ENCODE measurements at regions not wholly inside any gene's neighbourhood (a gene's known extent, or its start where the extent isn't known, plus 50 kb on each side); places are given as distances from the start of the nearest gene placed in this dataset.

DNA sequence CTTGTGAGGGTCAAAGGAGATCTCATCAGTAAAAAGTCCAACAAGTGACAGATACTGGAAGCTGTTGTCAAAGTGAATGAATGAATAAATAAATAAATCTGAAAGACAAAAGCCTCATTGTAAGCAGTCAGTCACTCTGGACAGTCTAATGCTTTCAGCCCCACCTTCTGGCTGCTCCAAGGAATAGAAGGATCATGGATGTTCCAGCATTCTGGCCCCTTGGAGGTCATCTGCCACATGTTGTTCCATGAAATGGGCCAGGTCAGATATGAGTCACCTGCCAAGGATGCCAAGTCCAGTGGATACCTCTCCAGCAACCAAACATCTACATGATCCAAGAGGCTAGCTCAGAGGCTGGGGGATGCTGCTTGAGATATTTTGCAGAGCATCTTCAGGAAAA, 185.6 kb downstream of the BMP7 start:
- no peak for DNase-seq (ENCODE audit: low spot score)

GRCh38 chr20:57082357-57082945, 184.0 kb downstream of the BMP7 start:
- no peak for DNase-seq (ENCODE audit: low spot score)

DNA sequence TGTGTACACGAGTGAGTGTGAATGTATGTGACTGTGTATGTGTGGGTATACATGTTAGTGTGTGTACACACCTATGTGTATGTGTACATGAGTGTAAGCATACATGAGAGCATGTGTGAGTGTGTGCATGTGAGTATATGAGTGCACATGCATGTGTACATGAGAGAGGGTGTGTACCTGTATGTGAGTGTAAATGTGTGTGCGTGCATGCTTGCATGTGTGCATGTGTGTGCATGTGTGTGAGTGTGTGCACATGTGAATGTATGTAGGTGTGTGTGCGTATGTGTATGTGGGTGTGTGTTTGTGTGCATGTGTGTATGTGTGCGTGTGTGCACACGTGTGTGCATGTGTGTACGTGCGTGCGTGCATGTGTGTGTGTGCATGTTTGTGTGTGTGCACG, 183.4 kb downstream of the BMP7 start:
- DNase-seq (ENCODE audit: low spot score), result no peak

GRCh38 chr20:57086066-57086465, 180.4 kb downstream of the BMP7 start:
- DNase-seq (ENCODE audit: low spot score), result no peak

- DNase-seq (ENCODE audit: low spot score), result no peak
Observed at GRCh38 chr20:57087102-57087501, 179.3 kb downstream of the BMP7 start.

- DNase-seq (ENCODE audit: low spot score), result no peak
Observed at GRCh38 chr20:57087705-57088104, 178.7 kb downstream of the BMP7 start.

DNA sequence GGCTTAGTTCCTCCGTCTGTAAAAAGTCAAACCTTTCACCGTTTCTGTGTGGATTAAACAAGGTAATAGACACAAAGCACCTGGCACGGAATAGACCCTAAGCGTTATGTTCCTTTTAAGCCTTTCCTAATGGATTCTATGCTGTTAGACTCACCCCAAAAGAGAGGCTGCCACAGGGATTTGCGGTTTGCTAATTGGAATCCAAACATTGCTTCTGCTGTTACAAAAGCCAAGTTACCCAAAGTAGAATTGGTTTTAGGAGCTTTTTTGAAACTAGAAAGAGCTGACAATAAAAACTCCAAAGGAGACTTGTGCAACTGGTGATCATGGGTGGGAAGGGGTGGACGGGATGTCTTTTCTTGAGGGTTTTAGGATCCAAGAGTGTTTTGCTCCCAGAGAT, 178.0 kb downstream of the BMP7 start:
- DNase-seq (ENCODE audit: low spot score), result no peak

DNA sequence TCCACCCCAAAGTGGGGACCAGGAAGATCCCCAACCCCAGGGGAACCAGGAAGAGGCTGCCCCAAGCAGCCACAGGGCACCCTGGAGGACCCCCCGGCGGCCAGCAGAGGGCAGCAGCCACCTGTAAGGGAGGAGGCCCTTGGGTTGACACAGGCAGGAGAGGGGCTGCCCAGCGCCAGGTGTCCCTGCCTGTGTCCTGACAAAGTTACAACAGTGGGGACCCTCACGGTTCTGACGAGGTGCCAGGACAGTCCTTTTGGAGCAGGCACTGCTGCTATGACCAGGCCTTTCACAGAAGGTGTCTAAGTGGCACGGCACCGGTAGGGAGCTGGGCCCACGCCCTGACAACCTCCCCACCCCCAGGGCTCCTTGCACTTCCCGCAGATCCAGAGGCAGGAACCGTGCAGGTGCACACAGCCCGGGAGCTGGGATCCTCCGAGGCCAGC, 176.7 kb downstream of the BMP7 start:
- DNase-seq (ENCODE audit: low spot score), result peak; percentile 44

DNA sequence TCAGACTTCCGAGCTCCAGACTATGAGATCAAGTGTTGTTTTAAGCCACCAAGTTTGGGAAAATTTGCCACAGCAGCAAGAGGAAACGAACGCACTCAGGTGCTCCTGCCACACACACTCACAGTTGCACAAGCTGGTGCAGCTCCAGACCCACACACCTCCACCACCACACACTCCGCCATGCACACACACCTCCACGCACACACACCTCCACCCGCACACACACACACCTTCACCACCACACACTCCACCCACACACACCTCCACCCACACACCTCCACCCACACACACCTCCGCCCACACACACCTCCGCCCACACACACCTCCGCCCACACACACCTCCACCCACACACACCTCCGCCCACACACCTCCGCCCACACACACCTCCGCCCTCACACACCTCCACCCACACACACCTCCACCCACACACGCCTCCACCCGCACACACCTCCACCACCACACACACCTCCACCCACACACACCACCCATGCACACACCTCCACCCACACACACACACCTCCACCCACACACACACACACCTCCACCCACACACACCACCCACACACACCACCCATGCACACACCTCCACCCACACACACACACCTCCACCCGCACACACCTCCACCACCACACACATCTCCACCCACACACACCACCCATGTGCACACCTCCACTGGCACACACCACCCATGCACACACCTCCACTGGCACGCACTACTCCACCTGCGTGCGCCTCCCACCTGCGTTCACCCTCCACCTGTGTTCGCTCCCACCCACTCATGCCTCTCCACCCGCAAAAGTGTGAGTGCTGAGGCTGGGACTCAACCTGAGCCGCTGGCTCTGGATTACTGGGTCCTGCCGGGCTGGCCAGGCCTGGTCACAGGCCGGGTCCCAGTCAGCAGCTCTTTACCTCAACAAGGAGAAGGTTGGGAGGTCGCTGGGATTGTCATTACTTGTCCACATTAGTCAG, 175.6 kb downstream of the BMP7 start:
- DNase-seq (ENCODE audit: low spot score), result no peak

DNA sequence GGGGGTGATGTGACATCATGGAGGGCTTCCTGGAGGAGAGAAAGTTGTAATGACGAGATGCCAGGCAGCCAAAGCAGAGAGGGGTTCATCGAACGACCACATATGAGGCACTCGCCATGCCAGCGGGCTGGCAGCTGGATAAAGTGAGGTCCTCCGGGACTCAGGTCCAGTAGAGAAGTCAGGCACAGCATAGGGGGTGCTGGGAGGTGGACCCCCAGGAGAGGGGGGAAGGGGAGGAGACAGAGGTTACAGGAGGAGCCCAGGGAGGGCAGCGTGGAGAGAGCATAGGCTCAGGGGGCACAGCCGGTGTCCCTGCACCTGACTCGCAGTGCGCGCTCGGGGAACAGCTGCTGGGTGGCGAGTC, 174.7 kb downstream of the BMP7 start:
- no peak for DNase-seq (ENCODE audit: low spot score)

DNA sequence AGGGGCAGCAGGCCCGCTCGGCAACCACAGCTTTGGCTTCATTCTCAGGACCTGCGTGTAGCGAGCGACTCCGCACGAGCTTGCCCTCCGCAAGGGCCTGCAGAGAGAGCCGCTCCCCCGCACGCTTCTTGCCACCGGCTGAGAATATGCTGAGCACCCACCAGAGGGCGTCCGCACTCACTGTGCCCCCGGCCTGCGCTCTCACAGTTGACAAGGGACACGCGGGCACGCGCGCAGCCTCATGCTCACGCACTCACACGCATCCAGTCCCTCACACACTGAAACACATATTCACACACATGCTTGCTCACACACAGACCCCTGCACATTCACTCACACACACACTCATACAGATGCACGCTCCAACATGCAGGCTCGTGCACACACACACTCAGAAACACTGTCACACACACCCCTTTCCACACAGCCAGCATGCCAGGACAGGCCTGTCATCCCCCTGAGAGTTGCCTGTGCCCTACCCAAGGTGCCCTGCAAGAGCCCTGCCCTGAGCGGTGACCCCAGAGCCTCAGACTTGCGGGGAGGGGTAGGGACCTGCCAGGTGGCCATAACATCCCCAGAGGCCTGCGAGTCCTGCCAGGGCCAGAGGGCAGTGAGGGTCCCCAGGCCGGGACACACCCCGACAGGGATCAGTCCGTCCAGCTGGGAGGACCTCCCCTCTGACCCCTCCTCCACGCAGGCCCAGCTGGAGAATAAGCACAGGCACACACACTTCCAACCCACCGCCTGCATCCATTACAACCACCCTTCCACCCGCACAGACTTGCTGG, 174.1 kb downstream of the BMP7 start:
- peak; percentile 47 for DNase-seq (ENCODE audit: low spot score)

DNA sequence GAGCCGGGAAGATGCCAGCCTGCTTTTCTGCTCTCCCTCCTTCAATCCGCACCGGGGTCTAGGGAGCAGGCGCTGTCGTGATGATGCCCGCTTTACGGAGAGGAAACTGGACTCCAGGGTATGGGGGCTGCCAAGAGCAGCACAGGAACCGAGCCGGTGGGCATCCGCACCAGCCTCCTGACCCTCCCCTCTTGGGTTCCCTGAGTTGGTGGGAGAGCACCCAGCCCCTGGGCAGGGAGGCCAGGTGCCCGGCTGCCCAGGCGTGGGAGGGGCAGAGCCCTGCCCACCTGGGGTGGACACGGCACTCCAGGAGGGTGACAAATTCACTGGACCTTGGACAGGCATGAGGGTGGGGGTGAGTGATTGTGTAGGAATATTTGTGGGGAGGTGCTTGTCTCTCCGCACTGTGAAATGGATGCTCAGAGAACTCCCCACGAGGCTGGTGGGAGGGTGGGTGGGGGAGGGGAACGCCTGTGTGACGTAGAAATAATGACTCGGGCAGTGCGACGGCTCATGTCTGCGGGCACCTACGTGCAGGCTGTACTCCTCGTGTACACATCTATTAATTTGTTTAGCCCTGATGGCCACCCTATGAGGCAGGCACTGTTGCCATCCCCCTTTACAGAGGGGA, 173.4 kb downstream of the BMP7 start:
- DNase-seq (ENCODE audit: low spot score), result no peak

- DNase-seq (ENCODE audit: low spot score), result no peak
Observed at GRCh38 chr20:57093766-57094165, 172.7 kb downstream of the BMP7 start.

GRCh38 chr20:57094252-57094891, 172.1 kb downstream of the BMP7 start:
- no peak for DNase-seq (ENCODE audit: low spot score)

DNA sequence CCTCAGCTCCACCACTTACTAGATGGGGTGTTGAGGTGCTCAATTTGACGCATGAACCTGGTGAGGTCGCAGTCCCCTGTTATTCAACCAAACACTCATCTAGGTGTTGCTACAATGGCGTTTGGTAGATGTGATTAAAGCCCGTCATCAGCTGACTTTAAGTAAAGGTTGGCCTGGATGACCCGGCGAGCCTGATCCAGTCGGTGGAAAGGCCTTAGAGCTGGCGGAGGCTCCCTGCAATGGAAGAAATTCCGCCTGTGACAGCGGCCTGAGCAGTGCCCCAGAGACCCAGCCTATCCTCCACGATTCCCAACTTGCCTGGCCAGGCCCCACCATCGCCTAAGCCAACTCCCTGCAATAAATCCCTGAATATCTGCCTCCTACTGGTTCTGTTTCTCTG, 171.4 kb downstream of the BMP7 start:
- no peak for DNase-seq (ENCODE audit: low spot score)

DNA sequence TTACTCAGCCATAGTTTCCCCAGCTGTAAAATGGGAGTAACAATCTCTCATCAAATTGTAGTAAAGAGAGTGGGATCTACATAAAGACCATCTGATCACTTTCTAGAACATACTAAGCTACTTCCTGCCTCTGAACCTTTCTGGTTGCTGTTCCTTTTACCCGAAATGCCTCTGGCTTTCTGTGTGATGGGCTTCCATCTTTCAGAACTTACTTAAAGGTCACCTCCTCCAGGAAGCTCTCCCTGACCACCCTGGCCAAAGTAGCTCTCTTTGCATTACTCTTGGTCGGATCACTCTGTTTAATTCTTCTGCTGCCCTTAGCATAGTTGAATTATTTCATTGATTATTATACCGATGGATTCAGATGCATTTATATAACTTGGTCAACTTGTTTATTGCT, 171.0 kb downstream of the BMP7 start:
- no peak for DNase-seq (ENCODE audit: low spot score)

DNA sequence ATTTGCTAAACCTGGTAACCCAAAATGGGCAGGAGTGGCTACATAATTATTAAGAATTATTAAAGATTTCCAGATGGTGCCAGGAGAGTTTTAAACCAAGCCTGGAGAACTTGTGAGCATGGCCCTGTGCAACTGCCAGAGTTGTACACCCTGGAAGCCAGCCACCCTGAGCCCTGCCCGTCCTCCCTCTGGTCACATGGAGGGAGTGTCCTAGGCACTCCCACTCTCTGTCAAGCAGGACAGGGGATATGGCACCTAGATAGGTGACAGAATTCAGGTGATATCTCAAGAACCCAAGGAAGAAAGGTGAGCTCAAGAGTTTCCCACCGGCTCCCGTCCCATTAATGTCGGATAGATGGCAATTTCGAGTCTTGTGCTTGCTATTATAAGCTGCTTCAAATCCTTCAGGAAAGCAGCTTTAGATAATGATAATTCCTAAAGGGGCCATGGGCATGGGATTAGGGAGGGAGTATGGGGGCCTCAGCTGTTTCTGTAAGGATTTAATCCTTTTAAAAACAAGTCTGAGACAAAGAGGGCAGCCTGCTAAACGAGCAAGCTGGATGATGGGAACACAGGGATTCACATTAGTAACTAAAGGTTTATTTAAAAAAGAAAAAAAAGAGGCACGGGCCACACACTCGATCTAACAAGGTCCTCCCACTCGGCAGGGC, 169.1 kb downstream of the BMP7 start:
- DNase-seq (ENCODE audit: low spot score), result no peak

GRCh38 chr20:57102160-57102559, 164.3 kb downstream of the BMP7 start:
- DNase-seq (ENCODE audit: low spot score), result no peak

GRCh38 chr20:57102566-57102965, 163.9 kb downstream of the BMP7 start:
- no peak for DNase-seq (ENCODE audit: low spot score)

GRCh38 chr20:57103146-57103800, 163.2 kb downstream of the BMP7 start:
- DNase-seq (ENCODE audit: low spot score), result peak; percentile 17

DNA sequence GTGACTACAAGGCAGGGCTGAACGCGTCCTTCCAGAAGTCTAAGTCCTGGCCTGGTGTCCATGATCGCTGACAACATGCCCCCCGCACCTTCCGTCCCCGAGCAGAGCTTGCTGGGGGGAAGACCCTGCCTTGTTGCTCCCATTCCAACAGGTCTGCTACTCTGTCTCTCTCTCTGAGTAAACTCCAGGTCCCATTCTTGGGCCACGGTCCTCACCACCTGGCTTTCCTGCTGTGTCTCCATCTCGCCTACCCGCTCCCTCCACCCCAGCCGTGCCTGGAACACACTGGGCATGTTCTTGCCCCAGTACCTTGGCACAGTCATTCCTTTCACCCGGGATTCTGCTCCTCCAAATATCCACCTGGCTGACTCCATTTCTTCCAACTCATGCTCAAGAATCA, 162.3 kb downstream of the BMP7 start:
- DNase-seq (ENCODE audit: low spot score), result no peak

All from cerebellar cortex (tissue), 1 donor.